GM21390 (cell line): ENCODE measurements at regions not wholly inside any gene's neighbourhood (a gene's known extent, or its start where the extent isn't known, plus 50 kb on each side); places are given as distances from the start of the nearest gene placed in this dataset.
"Not testable (repeated sequence)": the region's sequence is repeated elsewhere in the genome, so short reads cannot be mapped to it uniquely, and the experiment has no call there.

ENCODE experiments used
- ATAC-seq: cut with Tn5 transposase; IDR thresholded peaks from one replicate; pipeline ENCODE4 v1.9.1; 2021; ENCODE audit not compliant: unreplicated experiment

GRCh38 chr2:39932198-39932597 is 153.1 kb upstream of the THUMPD2 start:
- no peak for ATAC-seq

- no peak for ATAC-seq
Observed at GRCh38 chr2:39930175-39930917, 151.3 kb upstream of the THUMPD2 start.

- ATAC-seq: no peak
Observed at GRCh38 chr2:39929531-39929930, 150.5 kb upstream of the THUMPD2 start.

- ATAC-seq: no peak
Observed at GRCh38 chr2:39925312-39925711, 146.3 kb upstream of the THUMPD2 start.

GRCh38 chr2:39923455-39923854 is 144.4 kb upstream of the THUMPD2 start:
- no peak for ATAC-seq

GRCh38 chr2:39922679-39923405 is 143.8 kb upstream of the THUMPD2 start:
- no peak for ATAC-seq

GRCh38 chr2:39920307-39920801 is 141.3 kb upstream of the THUMPD2 start:
- ATAC-seq: no peak

- no peak for ATAC-seq
Observed at GRCh38 chr2:39919511-39920306, 140.7 kb upstream of the THUMPD2 start.

GRCh38 chr2:39918886-39919285 is 139.8 kb upstream of the THUMPD2 start:
- no peak for ATAC-seq

- ATAC-seq: not testable (repeated sequence)
Observed at GRCh38 chr2:39917371-39917770, 138.3 kb upstream of the THUMPD2 start.

GRCh38 chr2:39914949-39915348 is 135.9 kb upstream of the THUMPD2 start:
- ATAC-seq: no peak

- ATAC-seq: peak; percentile 81
Observed at GRCh38 chr2:39913648-39914461, 134.8 kb upstream of the THUMPD2 start.

GRCh38 chr2:39902103-39902502 is 123.0 kb upstream of the THUMPD2 start:
- ATAC-seq: no peak

- no peak for ATAC-seq
Observed at GRCh38 chr2:39898934-39899333, 119.9 kb upstream of the THUMPD2 start.

- no peak for ATAC-seq
Observed at GRCh38 chr2:39897273-39897672, 118.2 kb upstream of the THUMPD2 start.

- no peak for ATAC-seq
Observed at GRCh38 chr2:39894082-39894481, 115.0 kb upstream of the THUMPD2 start.

GRCh38 chr2:39893616-39894015 is 114.6 kb upstream of the THUMPD2 start:
- ATAC-seq: no peak

GRCh38 chr2:39881948-39882347 is 102.9 kb upstream of the THUMPD2 start:
- no peak for ATAC-seq

- no peak for ATAC-seq
Observed at GRCh38 chr2:39881494-39881893, 102.4 kb upstream of the THUMPD2 start.

GRCh38 chr2:39879001-39879400 is 99.9 kb upstream of the THUMPD2 start:
- ATAC-seq: not testable (repeated sequence)

- no peak for ATAC-seq
Observed at GRCh38 chr2:39875914-39876267, 96.8 kb upstream of the THUMPD2 start.
